Glutamatergic neuron (in vitro differentiated cells): ENCODE measurements at regions not wholly inside any gene's neighbourhood (a gene's known extent, or its start where the extent isn't known, plus 50 kb on each side); places are given as distances from the start of the nearest gene placed in this dataset.

Experiments
- DNase-seq: peaks from one replicate; pipeline ENCODE4 v3.0.0; 2022
- H3K27ac Mint-ChIP-seq: one replicate; pipeline ENCODE4 v1.8.0; 2020; ENCODE audit warnings: mild to moderate bottlenecking, mixed read lengths, inconsistent platforms; ENCODE audit not compliant: unreplicated experiment
- H3K27me3 Mint-ChIP-seq: one replicate; pipeline ENCODE4 v1.8.0; 2020; ENCODE audit warnings: mild to moderate bottlenecking, moderate library complexity, mixed read lengths, inconsistent platforms; ENCODE audit not compliant: unreplicated experiment
- H3K36me3 Mint-ChIP-seq: one replicate; pipeline ENCODE4 v1.8.0; 2020; ENCODE audit warnings: mild to moderate bottlenecking, mixed read lengths, inconsistent platforms; ENCODE audit not compliant: unreplicated experiment
- H3K4me1 Mint-ChIP-seq: one replicate; pipeline ENCODE4 v1.8.0; 2020; ENCODE audit warnings: mild to moderate bottlenecking, low read depth, mixed read lengths, inconsistent platforms; ENCODE audit not compliant: unreplicated experiment
- H3K4me3 Mint-ChIP-seq: one replicate; pipeline ENCODE4 v1.8.0; 2020; ENCODE audit warnings: mild to moderate bottlenecking, mixed read lengths, inconsistent platforms; ENCODE audit not compliant: unreplicated experiment
- H3K9me3 Mint-ChIP-seq: one replicate; pipeline ENCODE4 v1.8.0; 2020; ENCODE audit warnings: mild to moderate bottlenecking, moderate library complexity, mixed read lengths, inconsistent platforms; ENCODE audit not compliant: unreplicated experiment
- TF ChIP-seq, protein P1 (sequence below): fragments of 200-600 bp; sonication (generic); IDR thresholded peaks from one replicate; pipeline ENCODE4 v1.5.0; 2021; ENCODE audit not compliant: partially characterized antibody, unreplicated experiment

- no peaks in the 10 kb centered on the region for H3K36me3 Mint-ChIP-seq
- H3K9me3 Mint-ChIP-seq: no peaks in the 10 kb centered on the region
- no peak overlapping the region for H3K4me3 Mint-ChIP-seq
- H3K27me3 Mint-ChIP-seq: no peaks in the 10 kb centered on the region
- H3K27ac Mint-ChIP-seq: no peak overlapping the region
- TF ChIP-seq, protein P1, sequence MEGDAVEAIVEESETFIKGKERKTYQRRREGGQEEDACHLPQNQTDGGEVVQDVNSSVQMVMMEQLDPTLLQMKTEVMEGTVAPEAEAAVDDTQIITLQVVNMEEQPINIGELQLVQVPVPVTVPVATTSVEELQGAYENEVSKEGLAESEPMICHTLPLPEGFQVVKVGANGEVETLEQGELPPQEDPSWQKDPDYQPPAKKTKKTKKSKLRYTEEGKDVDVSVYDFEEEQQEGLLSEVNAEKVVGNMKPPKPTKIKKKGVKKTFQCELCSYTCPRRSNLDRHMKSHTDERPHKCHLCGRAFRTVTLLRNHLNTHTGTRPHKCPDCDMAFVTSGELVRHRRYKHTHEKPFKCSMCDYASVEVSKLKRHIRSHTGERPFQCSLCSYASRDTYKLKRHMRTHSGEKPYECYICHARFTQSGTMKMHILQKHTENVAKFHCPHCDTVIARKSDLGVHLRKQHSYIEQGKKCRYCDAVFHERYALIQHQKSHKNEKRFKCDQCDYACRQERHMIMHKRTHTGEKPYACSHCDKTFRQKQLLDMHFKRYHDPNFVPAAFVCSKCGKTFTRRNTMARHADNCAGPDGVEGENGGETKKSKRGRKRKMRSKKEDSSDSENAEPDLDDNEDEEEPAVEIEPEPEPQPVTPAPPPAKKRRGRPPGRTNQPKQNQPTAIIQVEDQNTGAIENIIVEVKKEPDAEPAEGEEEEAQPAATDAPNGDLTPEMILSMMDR: no peak
- no peak for DNase-seq
- H3K4me1 Mint-ChIP-seq: peaks cover 5% of the 10 kb centered on the region
Measured at GRCh38 chr11:24091594-24091993, 405.3 kb upstream of the LUZP2 start.

DNA sequence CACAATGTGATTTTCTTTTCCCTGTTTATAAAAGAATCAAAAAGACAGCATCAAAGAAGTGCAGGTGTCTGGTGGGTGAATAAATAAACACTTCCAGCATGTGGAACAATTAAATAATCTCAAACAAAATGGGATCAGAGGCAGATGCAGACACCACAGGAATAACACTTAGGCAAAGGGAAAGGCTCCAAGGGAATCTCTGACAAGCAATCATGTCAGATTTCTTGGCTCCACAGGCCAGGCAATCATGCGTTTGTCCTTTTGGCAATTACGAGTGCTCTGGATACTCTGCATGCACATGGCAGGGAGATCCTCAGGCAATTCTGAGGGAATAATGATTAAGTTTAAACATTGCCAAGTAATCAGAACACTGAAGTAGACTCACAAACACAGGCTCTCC lies 403.5 kb upstream of the LUZP2 start:
- DNase-seq: no peak
- Mint-ChIP-seq H3K9me3 (no peaks in the 10 kb centered on the region), H3K4me1 (peaks cover 2% of the 10 kb centered on the region)

DNA sequence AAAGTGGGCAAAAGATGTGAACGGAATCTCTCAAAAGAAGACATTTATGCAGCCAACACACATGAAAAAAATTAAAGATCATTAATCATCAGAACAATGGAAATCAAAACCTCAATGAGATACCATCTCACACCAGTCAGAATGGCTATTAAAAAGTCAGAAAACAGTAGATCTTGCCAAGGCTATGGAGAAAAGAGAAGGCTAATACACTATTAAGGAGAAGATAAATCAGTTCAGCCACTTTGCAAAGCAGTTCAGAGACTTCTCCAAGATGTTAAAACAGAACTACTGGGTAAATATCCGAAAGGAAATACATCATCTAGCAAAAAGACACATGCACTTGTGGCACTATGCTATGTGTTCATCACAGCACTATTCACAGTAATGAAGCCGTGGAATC lies 388.2 kb upstream of the LUZP2 start:
- Mint-ChIP-seq H3K4me3 (no peak overlapping the region), H3K27me3 (peaks cover 1% of the 10 kb centered on the region)

More for the DNA sequence above, 403.5 kb upstream of the LUZP2 start:
- no peak overlapping the region for H3K4me3 Mint-ChIP-seq
- TF ChIP-seq, protein P1: no peak
- H3K27ac Mint-ChIP-seq: no peak overlapping the region
- no peaks in the 10 kb centered on the region for H3K36me3 Mint-ChIP-seq
- no peaks in the 10 kb centered on the region for H3K27me3 Mint-ChIP-seq

GRCh38 chr11:24122291-24122690 lies 374.6 kb upstream of the LUZP2 start:
- H3K36me3 Mint-ChIP-seq: no peaks in the 10 kb centered on the region
- H3K4me1 Mint-ChIP-seq: peaks cover 13% of the 10 kb centered on the region
- H3K27me3 Mint-ChIP-seq: peaks cover 2% of the 10 kb centered on the region
- TF ChIP-seq, protein P1: no peak
- no peaks in the 10 kb centered on the region for H3K9me3 Mint-ChIP-seq
- DNase-seq: no peak
- H3K4me3 Mint-ChIP-seq: no peak overlapping the region
- H3K27ac Mint-ChIP-seq: no peak overlapping the region

More for the DNA sequence above, 388.2 kb upstream of the LUZP2 start:
- TF ChIP-seq, protein P1: no peak
- peaks cover 15% of the 10 kb centered on the region for H3K36me3 Mint-ChIP-seq
- H3K27ac Mint-ChIP-seq: no peak overlapping the region
- no peaks in the 10 kb centered on the region for H3K4me1 Mint-ChIP-seq
- DNase-seq: no peak
- H3K9me3 Mint-ChIP-seq: peaks cover 4% of the 10 kb centered on the region

GRCh38 chr11:24124876-24125275 lies 372.0 kb upstream of the LUZP2 start:
- H3K27ac Mint-ChIP-seq: peak overlapping the region; percentile 5
- peaks cover 30% of the 10 kb centered on the region for H3K4me1 Mint-ChIP-seq
- H3K36me3 Mint-ChIP-seq: no peaks in the 10 kb centered on the region
- DNase-seq: no peak
- peaks cover 4% of the 10 kb centered on the region for H3K27me3 Mint-ChIP-seq
- H3K9me3 Mint-ChIP-seq: no peaks in the 10 kb centered on the region
- H3K4me3 Mint-ChIP-seq: no peak overlapping the region
- TF ChIP-seq, protein P1: no peak
